ENCODE measurements at regions not wholly inside any gene's neighbourhood (a gene's known extent, or its start where the extent isn't known, plus 50 kb on each side); places are given as distances from the start of the nearest gene placed in this dataset.

DNA sequence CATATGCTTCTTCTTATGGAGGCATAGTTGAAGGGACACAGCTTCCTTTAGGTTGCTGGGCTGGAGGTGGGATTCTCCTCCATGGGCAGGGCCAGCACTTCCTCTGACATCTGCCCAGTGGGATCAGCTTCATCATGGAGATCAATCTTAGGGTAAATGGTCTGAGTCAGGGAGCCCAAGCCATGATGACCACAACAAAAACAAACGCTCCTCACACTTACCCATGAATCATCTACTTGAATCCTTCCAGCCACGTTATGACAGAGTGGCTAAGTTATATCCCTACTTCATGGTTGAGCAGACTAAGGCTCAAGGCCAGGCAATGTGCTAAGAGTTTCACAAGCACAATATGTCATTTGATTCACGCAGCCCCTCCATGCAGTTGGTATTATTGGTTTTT lies 87.2 kb upstream of the NMNAT3 start:
- Histone ChIP-seq H3K36me3 (replicated peaks) (no peaks in the 10 kb centered on the region), H3K4me3 (ENCODE audit: low read depth, low read length) (no peak overlapping the region), H3K27me3 (replicated peaks) (no peaks in the 10 kb centered on the region), H3K27ac (peak overlapping the region; percentile 94)
- peak; percentile 98 for DNase-seq
- no peak for TF ChIP-seq CTCF (IDR thresholded peaks at IDR 0.05; ENCODE audit: low read depth, low read length, missing control alignments)
- in situ Hi-C loops (cut with HindIII; ENCODE audit: low pct_ligation_motif_present, low sequenced_read_pairs) = no loop called here

- Histone ChIP-seq H3K36me3 (replicated peaks) (no peaks in the 10 kb centered on the region), H3K27ac (peak overlapping the region; percentile 94), H3K27me3 (replicated peaks) (no peaks in the 10 kb centered on the region), H3K4me3 (ENCODE audit: low read depth, low read length) (no peak overlapping the region)
- in situ Hi-C loops (cut with HindIII; ENCODE audit: low pct_ligation_motif_present, low sequenced_read_pairs) = no loop called here
- DNase-seq = no peak
- no peak for TF ChIP-seq CTCF (IDR thresholded peaks at IDR 0.05; ENCODE audit: low read depth, low read length, missing control alignments)
Measured at GRCh38 chr3:139764069-139764905, 86.5 kb upstream of the NMNAT3 start.

DNA sequence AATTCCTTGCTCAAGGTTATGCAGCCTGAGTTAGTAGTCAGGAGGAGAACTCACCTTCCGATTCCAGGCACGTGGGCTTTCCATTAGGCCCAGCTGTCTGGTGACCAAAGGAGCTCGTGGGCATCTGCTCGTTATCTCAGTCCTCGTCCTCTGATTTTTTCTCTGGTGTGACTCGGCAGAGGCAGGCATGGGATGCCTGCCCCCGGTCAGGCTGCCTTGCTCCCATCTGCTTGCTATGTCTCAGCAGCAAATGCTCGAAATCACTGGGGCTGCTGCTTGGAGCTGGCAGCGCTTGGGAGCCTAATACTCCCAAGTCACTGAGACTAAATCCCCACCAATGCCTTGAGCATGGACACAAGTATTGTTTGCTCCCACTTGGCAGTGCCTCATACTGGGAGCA lies 84.5 kb upstream of the NMNAT3 start:
- Histone ChIP-seq H3K36me3 (replicated peaks) (no peaks in the 10 kb centered on the region), H3K27me3 (replicated peaks) (no peaks in the 10 kb centered on the region), H3K27ac (no peak overlapping the region), H3K4me3 (ENCODE audit: low read depth, low read length) (no peak overlapping the region)
- in situ Hi-C loops (cut with HindIII; ENCODE audit: low pct_ligation_motif_present, low sequenced_read_pairs) = no loop called here
- no peak for TF ChIP-seq CTCF (IDR thresholded peaks at IDR 0.05; ENCODE audit: low read depth, low read length, missing control alignments)
- no peak for DNase-seq

GRCh38 chr3:139759470-139759869 lies 81.7 kb upstream of the NMNAT3 start:
- in situ Hi-C loops (cut with HindIII; ENCODE audit: low pct_ligation_motif_present, low sequenced_read_pairs) = no loop called here
- TF ChIP-seq CTCF (IDR thresholded peaks at IDR 0.05; ENCODE audit: low read depth, low read length, missing control alignments) = no peak
- no peak for DNase-seq
- H3K27me3 ChIP-seq (replicated peaks) = no peaks in the 10 kb centered on the region
- no peaks in the 10 kb centered on the region for H3K36me3 ChIP-seq (replicated peaks)
- H3K4me3 ChIP-seq (ENCODE audit: low read depth, low read length) = no peak overlapping the region
- H3K27ac ChIP-seq = peak overlapping the region; percentile 18

DNA sequence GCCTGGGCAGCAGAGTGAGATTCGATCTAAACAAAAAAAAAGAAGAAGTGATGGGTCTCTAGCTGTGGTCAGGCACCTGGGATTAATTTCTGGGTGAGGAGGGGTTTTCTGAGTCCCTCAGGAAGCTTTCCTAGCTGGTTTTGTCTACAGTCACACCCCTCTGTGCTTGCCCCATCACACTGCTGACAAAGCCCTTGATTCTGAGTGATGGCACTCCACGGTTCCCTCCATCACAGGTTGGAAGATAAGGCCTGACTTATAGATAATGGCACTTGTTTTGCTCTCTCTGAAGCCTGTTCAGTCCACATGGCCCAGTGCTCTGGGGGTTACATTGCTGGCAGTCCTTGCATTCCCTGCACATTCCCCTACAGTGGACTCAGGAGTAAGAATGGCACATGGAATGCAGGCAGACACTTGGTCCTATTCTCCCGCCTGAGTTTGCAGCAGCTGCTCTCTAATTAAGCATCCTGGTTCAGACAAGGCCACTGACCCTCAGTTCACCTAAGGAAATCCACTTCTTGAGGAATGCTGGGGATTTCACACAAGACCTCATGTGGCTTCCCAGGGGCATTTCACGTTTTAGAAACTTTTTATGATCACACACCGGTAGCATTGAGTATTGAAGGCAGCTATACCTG lies 81.0 kb upstream of the NMNAT3 start:
- in situ Hi-C loops (cut with HindIII; ENCODE audit: low pct_ligation_motif_present, low sequenced_read_pairs) = no loop called here
- Histone ChIP-seq H3K27me3 (replicated peaks) (no peaks in the 10 kb centered on the region), H3K27ac (peak overlapping the region; percentile 25), H3K36me3 (replicated peaks) (no peaks in the 10 kb centered on the region), H3K4me3 (ENCODE audit: low read depth, low read length) (no peak overlapping the region)
- TF ChIP-seq CTCF (IDR thresholded peaks at IDR 0.05; ENCODE audit: low read depth, low read length, missing control alignments) = no peak
- DNase-seq = peak; percentile 85
